HG03060 (cell line): ENCODE measurements at regions not wholly inside any gene's neighbourhood (a gene's known extent, or its start where the extent isn't known, plus 50 kb on each side); places are given as distances from the start of the nearest gene placed in this dataset.

Source experiments
- ATAC-seq: cut with Tn5 transposase; IDR thresholded peaks from one replicate; pipeline ENCODE4 v1.9.1; 2021; ENCODE audit warnings: low read depth, moderate number of reproducible peaks; ENCODE audit not compliant: unreplicated experiment

DNA sequence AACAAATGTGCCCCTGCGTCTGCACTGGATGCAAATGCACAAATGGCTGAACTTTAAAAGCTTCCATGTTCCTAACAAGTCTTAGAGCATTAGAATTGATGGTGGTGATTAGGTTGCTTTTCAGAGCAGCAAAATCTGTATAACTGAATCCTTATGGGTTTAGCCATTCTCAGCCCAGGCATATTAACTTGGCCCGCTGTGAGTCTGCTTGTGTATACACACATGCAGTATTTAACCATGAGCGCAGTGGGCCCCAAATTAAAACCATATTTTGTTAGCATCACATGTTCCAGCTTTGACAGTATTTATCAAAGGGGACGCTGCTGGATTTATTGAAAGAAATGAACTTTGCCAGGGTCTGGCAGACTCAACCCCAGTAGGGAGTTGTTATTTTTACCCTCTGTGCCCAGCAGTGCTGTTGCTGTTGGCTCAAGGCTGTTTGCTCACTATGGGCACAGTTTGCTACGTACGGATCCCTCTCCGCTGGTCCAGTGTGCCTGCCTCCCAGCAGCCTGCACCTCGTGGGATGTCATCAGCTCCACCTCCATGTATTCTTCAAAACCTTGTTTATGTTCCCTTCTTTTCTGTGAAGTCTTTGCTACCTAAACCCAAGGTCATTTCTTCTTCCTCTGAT is 144.7 kb downstream of the QRSL1 start:
- no peak for ATAC-seq

GRCh38 chr6:106773522-106773921 is 144.1 kb downstream of the QRSL1 start:
- no peak for ATAC-seq

GRCh38 chr6:106772270-106773142 is 143.1 kb downstream of the QRSL1 start:
- no peak for ATAC-seq

GRCh38 chr6:106771822-106772221 is 142.4 kb downstream of the QRSL1 start:
- no peak for ATAC-seq

- ATAC-seq, result no peak
Measured at GRCh38 chr6:106770663-106771062, 141.3 kb downstream of the QRSL1 start.

GRCh38 chr6:106770081-106770480 is 140.7 kb downstream of the QRSL1 start:
- ATAC-seq, result no peak

DNA sequence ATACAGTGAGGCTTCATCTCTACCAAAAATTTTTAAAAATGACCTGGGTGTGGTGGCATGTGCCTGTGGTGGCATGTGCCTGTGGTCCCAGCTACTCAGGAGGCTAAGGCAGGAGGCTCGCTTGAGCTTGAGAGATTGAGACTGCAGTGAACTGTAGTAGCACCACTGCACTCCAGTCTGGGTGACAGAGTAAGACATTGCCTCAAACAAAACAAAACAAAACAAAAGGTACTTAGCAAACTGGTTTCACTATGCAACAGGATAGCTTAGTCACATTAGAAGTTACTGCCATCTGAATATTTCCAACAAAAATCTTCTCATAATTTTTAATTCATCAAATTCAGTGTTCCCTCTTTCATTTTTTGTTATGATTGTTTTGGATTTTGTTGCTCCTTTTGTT is 137.9 kb downstream of the QRSL1 start:
- ATAC-seq, result no peak

GRCh38 chr6:106766201-106766600 is 136.8 kb downstream of the QRSL1 start:
- ATAC-seq, result no peak

- ATAC-seq, result no peak
Measured at GRCh38 chr6:106765496-106765895, 136.1 kb downstream of the QRSL1 start.

DNA sequence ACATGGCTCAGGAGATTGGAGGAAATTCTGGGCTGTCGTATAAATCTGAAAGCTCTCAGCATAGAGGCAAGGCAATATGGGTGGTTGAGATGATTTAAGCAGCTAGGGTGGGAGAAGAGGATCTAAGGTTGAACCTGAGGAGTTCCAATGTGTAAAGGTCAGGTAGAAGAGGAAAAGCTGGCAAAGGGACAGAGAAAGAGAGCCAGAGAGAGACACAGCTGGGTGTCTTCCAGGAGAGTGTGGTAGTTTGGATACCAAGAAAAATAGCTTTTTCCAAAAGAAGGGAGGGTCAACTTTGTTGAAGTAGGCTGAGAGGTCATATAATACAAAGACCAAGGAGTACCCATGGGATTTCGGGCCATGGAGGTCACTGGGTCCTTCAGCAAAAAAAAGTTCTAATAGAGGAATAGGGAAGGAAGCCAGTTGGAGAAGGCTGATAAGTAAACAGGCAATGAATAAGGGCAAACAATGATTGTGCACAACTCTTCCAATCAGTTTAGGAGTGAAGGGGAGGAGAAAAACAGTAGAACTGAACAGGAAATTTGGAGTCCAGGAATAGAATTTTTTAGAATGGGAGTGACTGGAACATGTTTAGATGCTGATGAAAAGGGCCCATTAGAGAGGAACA is 135.1 kb downstream of the QRSL1 start:
- ATAC-seq, result no peak

GRCh38 chr6:106763361-106763760 is 134.0 kb downstream of the QRSL1 start:
- no peak for ATAC-seq

DNA sequence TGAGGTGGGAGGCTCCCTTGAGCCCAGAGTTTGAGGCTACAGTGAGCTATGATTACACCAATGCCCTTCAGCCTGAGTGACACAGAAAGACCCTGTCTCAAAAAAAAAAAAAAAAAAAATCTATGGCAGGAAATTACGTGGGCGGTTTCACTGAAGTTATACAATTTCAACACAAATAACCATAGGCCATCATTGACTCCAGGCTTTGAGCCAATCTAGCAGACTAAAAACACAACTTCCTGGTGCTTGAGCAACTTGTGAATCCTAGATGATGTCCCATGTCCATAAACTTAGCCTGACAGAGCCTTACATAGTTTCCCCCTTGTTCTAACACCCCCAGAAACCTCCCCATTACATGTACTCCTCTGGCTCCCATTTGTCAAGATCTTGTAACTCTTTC is 131.8 kb downstream of the QRSL1 start:
- no peak for ATAC-seq

DNA sequence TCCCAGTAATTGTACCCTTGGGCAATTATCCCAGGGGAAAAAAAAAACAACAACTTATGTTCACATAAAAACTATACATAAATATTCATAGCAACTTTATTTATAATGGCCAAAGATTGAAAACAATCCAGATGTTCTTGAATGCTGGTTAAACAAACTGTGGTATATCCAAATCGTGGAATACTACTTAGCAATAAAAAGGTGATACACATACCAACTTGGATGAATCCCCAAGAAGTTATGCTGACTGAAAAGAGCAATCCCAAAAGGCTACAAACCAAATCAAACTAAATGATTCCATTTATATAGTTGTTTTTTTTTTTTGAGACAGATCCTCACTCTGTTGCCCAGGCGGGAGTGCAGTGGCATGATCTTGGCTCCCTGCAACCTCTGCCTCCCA is 129.7 kb downstream of the QRSL1 start:
- ATAC-seq, result no peak

- no peak for ATAC-seq
Measured at GRCh38 chr6:106757722-106758467, 128.5 kb downstream of the QRSL1 start.

DNA sequence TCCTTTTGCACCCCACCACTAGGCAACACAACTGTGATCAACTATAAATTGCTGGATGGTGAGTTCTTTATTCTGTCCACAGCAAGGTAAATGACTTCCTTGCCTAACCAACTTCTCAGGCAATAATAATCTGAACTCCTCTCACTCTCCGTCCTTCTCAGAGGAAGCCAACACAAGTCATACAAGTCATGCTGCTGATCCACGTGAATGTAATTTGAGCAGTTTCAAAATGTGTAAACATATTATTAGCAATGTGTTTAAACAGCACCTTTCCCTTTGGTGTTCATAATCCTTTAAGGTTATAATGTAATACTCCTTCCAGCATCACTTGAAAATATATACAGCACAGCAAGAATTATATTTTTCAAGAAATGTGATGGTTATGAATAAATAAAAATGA is 127.9 kb downstream of the QRSL1 start:
- ATAC-seq, result no peak

DNA sequence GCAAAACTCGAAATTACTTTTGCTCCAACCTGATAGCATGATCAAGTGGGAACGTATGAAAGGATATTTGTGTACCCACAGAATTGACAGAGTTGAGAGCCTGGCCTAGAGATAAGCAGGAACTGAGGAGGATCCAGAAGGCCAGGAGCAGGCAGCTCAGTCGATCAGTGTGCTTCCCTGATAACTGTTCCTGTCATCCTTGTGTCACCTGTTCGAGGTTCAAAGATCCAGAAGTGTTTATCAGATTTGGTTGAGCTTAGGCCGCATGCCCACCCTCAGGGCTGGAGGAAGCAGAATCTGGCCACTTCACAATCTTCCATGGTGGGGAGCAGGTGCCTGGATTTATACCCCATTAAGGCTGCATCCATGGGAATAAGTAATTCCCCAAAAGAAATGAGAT is 124.8 kb downstream of the QRSL1 start:
- ATAC-seq, result no peak

DNA sequence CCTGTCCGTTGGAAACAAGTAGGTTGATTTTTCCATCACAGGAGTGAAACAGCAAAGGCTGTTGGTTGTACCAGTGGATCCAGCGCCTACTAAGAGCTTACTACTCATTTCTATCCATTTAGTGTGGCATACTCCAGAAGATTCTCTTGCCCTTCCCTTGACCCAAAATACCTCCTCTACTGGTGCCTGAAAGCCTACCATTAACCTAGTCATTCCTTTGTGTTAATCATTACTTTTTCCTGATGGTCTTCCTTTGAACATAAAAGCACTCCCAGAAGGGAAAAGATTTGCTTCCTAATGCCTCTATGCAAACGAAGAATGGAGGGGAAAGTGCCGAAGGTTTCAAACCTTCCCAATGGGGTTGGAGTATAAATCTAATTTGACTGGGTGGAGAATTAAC is 123.3 kb downstream of the QRSL1 start:
- no peak for ATAC-seq

DNA sequence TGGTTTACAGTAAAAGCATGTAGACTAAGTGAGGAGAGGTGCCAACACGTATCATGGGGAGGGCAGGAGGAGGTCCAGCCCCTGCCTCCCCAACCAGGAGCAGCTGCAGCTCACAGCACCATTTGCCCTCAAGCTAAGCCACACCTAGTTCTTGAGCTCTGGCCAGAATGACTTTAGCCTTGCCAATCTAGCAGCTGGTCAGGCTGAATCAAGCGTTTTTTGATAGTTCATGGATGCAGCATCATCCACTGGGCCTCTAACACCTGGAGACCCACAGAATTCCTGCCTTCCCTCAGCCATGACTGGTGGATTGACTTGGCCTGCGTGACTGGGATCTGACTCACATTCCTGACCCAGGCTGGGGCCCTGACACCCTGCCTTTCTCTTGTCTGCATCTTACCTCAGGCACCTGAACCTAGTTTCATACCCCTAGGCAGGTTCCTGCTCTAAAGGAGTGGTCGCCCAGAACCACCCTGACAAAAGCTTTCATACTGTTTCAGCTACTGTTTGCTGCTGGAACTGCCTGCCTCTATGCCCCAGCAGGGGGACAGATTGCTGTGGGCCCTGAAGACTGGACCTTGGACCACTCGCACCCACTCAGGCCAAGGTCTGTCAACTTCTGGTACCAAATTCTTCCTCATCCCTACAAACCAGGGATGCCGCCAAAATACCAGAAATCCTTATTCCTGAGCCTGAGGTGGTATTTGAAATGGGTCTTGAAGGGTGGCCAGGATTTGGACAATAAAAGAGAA is 122.3 kb downstream of the QRSL1 start:
- no peak for ATAC-seq

GRCh38 chr6:106750946-106751345 is 121.6 kb downstream of the QRSL1 start:
- no peak for ATAC-seq
